ENCODE measurements at regions not wholly inside any gene's neighbourhood (a gene's known extent, or its start where the extent isn't known, plus 50 kb on each side); places are given as distances from the start of the nearest gene placed in this dataset.

- Mint-ChIP-seq H3K9me3 (peaks cover 4% of the 10 kb centered on the region), H3K4me1 (no peaks in the 10 kb centered on the region), H3K36me3 (ENCODE audit: low read depth) (no peaks in the 10 kb centered on the region)
These were observed 2233.8 kb upstream of the C9orf72 start for GRCh38 chr9:29806937-29807618.

GRCh38 chr9:29816954-29817703 is 2243.8 kb upstream of the C9orf72 start:
- H3K27ac Mint-ChIP-seq, result no peak overlapping the region
- no peak overlapping the region for H3K4me3 Mint-ChIP-seq
- ATAC-seq (replicated peaks), result no peak
- peaks cover 20% of the 10 kb centered on the region for H3K9me3 Mint-ChIP-seq
- H3K36me3 Mint-ChIP-seq (ENCODE audit: low read depth), result no peaks in the 10 kb centered on the region
- no peaks in the 10 kb centered on the region for H3K27me3 Mint-ChIP-seq
- H3K4me1 Mint-ChIP-seq, result no peaks in the 10 kb centered on the region

More at GRCh38 chr9:29806937-29807618, 2233.8 kb upstream of the C9orf72 start:
- ATAC-seq (replicated peaks), result no peak
- no peak overlapping the region for H3K27ac Mint-ChIP-seq
- H3K4me3 Mint-ChIP-seq, result no peak overlapping the region
- H3K27me3 Mint-ChIP-seq, result no peaks in the 10 kb centered on the region

- no peaks in the 10 kb centered on the region for H3K27me3 Mint-ChIP-seq
- no peak for ATAC-seq (replicated peaks)
These were observed 2249.2 kb upstream of the C9orf72 start for GRCh38 chr9:29822458-29822857.

GRCh38 chr9:29826421-29826820 is 2253.1 kb upstream of the C9orf72 start:
- H3K9me3 Mint-ChIP-seq, result peaks cover 26% of the 10 kb centered on the region
- H3K36me3 Mint-ChIP-seq (ENCODE audit: low read depth), result no peaks in the 10 kb centered on the region
- no peaks in the 10 kb centered on the region for H3K27me3 Mint-ChIP-seq
- H3K4me3 Mint-ChIP-seq, result no peak overlapping the region
- H3K27ac Mint-ChIP-seq, result no peak overlapping the region
- no peaks in the 10 kb centered on the region for H3K4me1 Mint-ChIP-seq
- no peak for ATAC-seq (replicated peaks)

More at GRCh38 chr9:29822458-29822857, 2249.2 kb upstream of the C9orf72 start:
- Mint-ChIP-seq H3K9me3 (peaks cover 34% of the 10 kb centered on the region), H3K4me1 (no peaks in the 10 kb centered on the region), H3K27ac (no peak overlapping the region), H3K4me3 (no peak overlapping the region), H3K36me3 (ENCODE audit: low read depth) (no peaks in the 10 kb centered on the region)

GRCh38 chr9:29830821-29831220 is 2257.5 kb upstream of the C9orf72 start:
- no peak for ATAC-seq (replicated peaks)
- no peak overlapping the region for H3K4me3 Mint-ChIP-seq
- peaks cover 8% of the 10 kb centered on the region for H3K9me3 Mint-ChIP-seq
- H3K27me3 Mint-ChIP-seq, result no peaks in the 10 kb centered on the region
- H3K27ac Mint-ChIP-seq, result no peak overlapping the region
- no peaks in the 10 kb centered on the region for H3K36me3 Mint-ChIP-seq (ENCODE audit: low read depth)
- no peaks in the 10 kb centered on the region for H3K4me1 Mint-ChIP-seq

GRCh38 chr9:29838491-29839020 is 2265.3 kb upstream of the C9orf72 start:
- Mint-ChIP-seq H3K4me1 (no peaks in the 10 kb centered on the region), H3K36me3 (ENCODE audit: low read depth) (no peaks in the 10 kb centered on the region), H3K27ac (no peak overlapping the region), H3K9me3 (peaks cover 2% of the 10 kb centered on the region), H3K27me3 (no peaks in the 10 kb centered on the region), H3K4me3 (no peak overlapping the region)
- no peak for ATAC-seq (replicated peaks)

- Mint-ChIP-seq H3K9me3 (peaks cover 9% of the 10 kb centered on the region), H3K4me3 (no peak overlapping the region), H3K36me3 (ENCODE audit: low read depth) (no peaks in the 10 kb centered on the region), H3K27me3 (no peaks in the 10 kb centered on the region), H3K27ac (no peak overlapping the region), H3K4me1 (no peaks in the 10 kb centered on the region)
- ATAC-seq (replicated peaks), result no peak
These were observed 2271.0 kb upstream of the C9orf72 start for GRCh38 chr9:29844251-29844650.

- H3K9me3 Mint-ChIP-seq, result no peaks in the 10 kb centered on the region
- H3K4me1 Mint-ChIP-seq, result no peaks in the 10 kb centered on the region
- ATAC-seq (replicated peaks), result no peak
- H3K27ac Mint-ChIP-seq, result no peak overlapping the region
- no peaks in the 10 kb centered on the region for H3K36me3 Mint-ChIP-seq (ENCODE audit: low read depth)
- no peak overlapping the region for H3K4me3 Mint-ChIP-seq
- no peaks in the 10 kb centered on the region for H3K27me3 Mint-ChIP-seq
These were observed 2277.4 kb upstream of the C9orf72 start for GRCh38 chr9:29850664-29851063.

- Mint-ChIP-seq H3K27me3 (no peaks in the 10 kb centered on the region), H3K4me3 (no peak overlapping the region), H3K27ac (no peak overlapping the region), H3K9me3 (no peaks in the 10 kb centered on the region), H3K36me3 (ENCODE audit: low read depth) (no peaks in the 10 kb centered on the region), H3K4me1 (no peaks in the 10 kb centered on the region)
- ATAC-seq (replicated peaks), result no peak
These were observed 2288.5 kb upstream of the C9orf72 start for GRCh38 chr9:29861803-29862202.

GRCh38 chr9:29865764-29866313 is 2292.6 kb upstream of the C9orf72 start:
- Mint-ChIP-seq H3K4me3 (no peak overlapping the region), H3K27ac (no peak overlapping the region), H3K27me3 (no peaks in the 10 kb centered on the region), H3K9me3 (no peaks in the 10 kb centered on the region), H3K36me3 (ENCODE audit: low read depth) (no peaks in the 10 kb centered on the region), H3K4me1 (no peaks in the 10 kb centered on the region)
- peak; percentile 55 for ATAC-seq (replicated peaks)

- peak; percentile 42 for ATAC-seq (replicated peaks)
- no peak overlapping the region for H3K27ac Mint-ChIP-seq
These were observed 2293.3 kb upstream of the C9orf72 start for GRCh38 chr9:29866556-29866955.

GRCh38 chr9:29873579-29873978 is 2300.3 kb upstream of the C9orf72 start:
- Mint-ChIP-seq H3K4me3 (no peak overlapping the region), H3K36me3 (ENCODE audit: low read depth) (no peaks in the 10 kb centered on the region), H3K27me3 (no peaks in the 10 kb centered on the region), H3K27ac (no peak overlapping the region), H3K9me3 (no peaks in the 10 kb centered on the region), H3K4me1 (no peaks in the 10 kb centered on the region)
- no peak for ATAC-seq (replicated peaks)

More at GRCh38 chr9:29866556-29866955, 2293.3 kb upstream of the C9orf72 start:
- Mint-ChIP-seq H3K36me3 (ENCODE audit: low read depth) (no peaks in the 10 kb centered on the region), H3K4me3 (no peak overlapping the region), H3K4me1 (no peaks in the 10 kb centered on the region), H3K9me3 (no peaks in the 10 kb centered on the region), H3K27me3 (no peaks in the 10 kb centered on the region)

- no peak for ATAC-seq (replicated peaks)
- H3K36me3 Mint-ChIP-seq (ENCODE audit: low read depth), result no peaks in the 10 kb centered on the region
- H3K4me1 Mint-ChIP-seq, result no peaks in the 10 kb centered on the region
- H3K9me3 Mint-ChIP-seq, result no peaks in the 10 kb centered on the region
- H3K27me3 Mint-ChIP-seq, result no peaks in the 10 kb centered on the region
- H3K4me3 Mint-ChIP-seq, result no peak overlapping the region
- H3K27ac Mint-ChIP-seq, result no peak overlapping the region
These were observed 2302.3 kb upstream of the C9orf72 start for GRCh38 chr9:29875547-29875946.

- H3K27me3 Mint-ChIP-seq, result no peaks in the 10 kb centered on the region
- peaks cover 4% of the 10 kb centered on the region for H3K9me3 Mint-ChIP-seq
- H3K4me3 Mint-ChIP-seq, result no peak overlapping the region
- no peak overlapping the region for H3K27ac Mint-ChIP-seq
- no peak for ATAC-seq (replicated peaks)
- no peaks in the 10 kb centered on the region for H3K36me3 Mint-ChIP-seq (ENCODE audit: low read depth)
- no peaks in the 10 kb centered on the region for H3K4me1 Mint-ChIP-seq
These were observed 2309.5 kb upstream of the C9orf72 start for GRCh38 chr9:29882767-29883166.

GRCh38 chr9:29906065-29906464 is 2332.8 kb upstream of the C9orf72 start:
- no peaks in the 10 kb centered on the region for H3K36me3 Mint-ChIP-seq (ENCODE audit: low read depth)
- no peak overlapping the region for H3K27ac Mint-ChIP-seq
- no peak for ATAC-seq (replicated peaks)
- peaks cover 3% of the 10 kb centered on the region for H3K9me3 Mint-ChIP-seq
- H3K4me3 Mint-ChIP-seq, result no peak overlapping the region
- H3K4me1 Mint-ChIP-seq, result no peaks in the 10 kb centered on the region
- no peaks in the 10 kb centered on the region for H3K27me3 Mint-ChIP-seq

Measured in activated T-helper 17 cell treated with anti-CD3 and anti-CD28 coated beads, Interleukin-2, amount 50 U/mL, for 72 hours (primary cell).